Sigmoid colon (tissue), 3 donors: ENCODE measurements at regions not wholly inside any gene's neighbourhood (a gene's known extent, or its start where the extent isn't known, plus 50 kb on each side); places are given as distances from the start of the nearest gene placed in this dataset.

Experiments
- CTCF ChIP-seq, 4 experiments: fragments of 450-650 bp in 3 of 4; fragments of 200-600 bp in 1 of 4; IDR thresholded peaks; one replicate each; pipeline ENCODE4 v1.5.1; 2016 to 2019; ENCODE audit warnings: antibody characterized with exemption in 4 of 4, mild to moderate bottlenecking in 3 of 4, moderate library complexity in 2 of 4
- POLR2A ChIP-seq, 2 donors: fragments of 450-650 bp; IDR thresholded peaks; one replicate each; pipeline ENCODE4 v1.6.1; 2016; ENCODE audit warnings: antibody characterized with exemption in 2 of 2, mild to moderate bottlenecking in 2 of 2, moderate library complexity in 2 of 2

GRCh38 chr3:194890091-194890490 is 204.4 kb downstream of the FAM43A start:
- no peak for TF ChIP-seq CTCF (IDR thresholded peaks at IDR 0.05)
- no peak for TF ChIP-seq POLR2A (IDR thresholded peaks at IDR 0.05)
